ENCODE measurements at regions not wholly inside any gene's neighbourhood (a gene's known extent, or its start where the extent isn't known, plus 50 kb on each side); places are given as distances from the start of the nearest gene placed in this dataset.
"Not testable (repeated sequence)": the region's sequence is repeated elsewhere in the genome, so short reads cannot be mapped to it uniquely, and the experiment has no call there.

DNA sequence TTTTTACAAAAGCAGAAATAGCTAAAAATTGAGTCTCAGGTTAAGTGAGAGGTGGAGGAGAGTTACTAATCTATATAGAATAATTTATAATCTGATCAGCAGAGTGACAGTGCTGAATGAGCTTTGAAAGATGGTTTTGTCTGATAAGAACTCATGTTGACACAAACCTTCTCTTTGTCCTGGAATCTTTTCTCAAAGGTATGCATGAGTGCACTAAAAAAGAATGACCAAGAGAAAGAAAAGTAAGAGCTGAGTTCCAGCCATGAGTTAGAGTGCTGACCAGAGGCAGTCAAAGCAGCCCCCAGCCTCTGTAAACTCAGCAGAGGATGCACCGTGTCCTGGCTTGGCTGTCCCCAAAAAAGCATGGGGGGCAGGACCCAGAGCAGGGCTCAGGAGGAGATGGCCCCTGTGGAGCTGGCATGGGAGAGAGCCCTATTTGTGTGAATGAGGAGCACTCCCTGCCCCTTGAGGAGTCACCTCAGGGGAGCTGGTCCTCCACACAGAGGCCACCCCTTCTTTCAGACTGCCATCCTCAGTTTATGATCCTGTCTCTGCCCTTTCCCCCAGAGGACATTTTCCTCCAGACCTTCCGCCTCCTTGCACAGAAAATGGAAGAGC lies 129.8 kb downstream of the SEC23A start:
- ATAC-seq, result no peak

DNA sequence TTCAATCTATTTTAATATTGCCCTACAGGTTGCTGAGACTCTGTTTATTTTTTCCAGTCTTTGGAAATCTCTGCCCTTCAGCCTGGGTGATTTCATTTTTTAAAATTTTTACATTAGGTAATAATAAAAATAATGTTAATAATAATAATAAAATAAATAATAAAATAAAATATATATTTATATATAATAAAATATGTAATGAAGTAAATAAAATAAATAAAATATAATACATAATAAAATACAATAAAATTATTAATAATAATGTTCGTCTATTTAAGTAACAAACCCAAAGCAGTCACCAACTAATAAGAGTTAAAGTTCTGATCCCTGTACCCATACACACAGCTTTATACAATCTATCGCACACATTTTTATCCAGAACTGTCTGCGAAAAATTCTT lies 130.5 kb downstream of the SEC23A start:
- intact Hi-C loops (cut with DNase I), result no loop called here
- ATAC-seq, result no peak

More for the DNA sequence above, 129.8 kb downstream of the SEC23A start:
- no peak for DNase-seq
- intact Hi-C loops (cut with DNase I), result no loop called here

DNA sequence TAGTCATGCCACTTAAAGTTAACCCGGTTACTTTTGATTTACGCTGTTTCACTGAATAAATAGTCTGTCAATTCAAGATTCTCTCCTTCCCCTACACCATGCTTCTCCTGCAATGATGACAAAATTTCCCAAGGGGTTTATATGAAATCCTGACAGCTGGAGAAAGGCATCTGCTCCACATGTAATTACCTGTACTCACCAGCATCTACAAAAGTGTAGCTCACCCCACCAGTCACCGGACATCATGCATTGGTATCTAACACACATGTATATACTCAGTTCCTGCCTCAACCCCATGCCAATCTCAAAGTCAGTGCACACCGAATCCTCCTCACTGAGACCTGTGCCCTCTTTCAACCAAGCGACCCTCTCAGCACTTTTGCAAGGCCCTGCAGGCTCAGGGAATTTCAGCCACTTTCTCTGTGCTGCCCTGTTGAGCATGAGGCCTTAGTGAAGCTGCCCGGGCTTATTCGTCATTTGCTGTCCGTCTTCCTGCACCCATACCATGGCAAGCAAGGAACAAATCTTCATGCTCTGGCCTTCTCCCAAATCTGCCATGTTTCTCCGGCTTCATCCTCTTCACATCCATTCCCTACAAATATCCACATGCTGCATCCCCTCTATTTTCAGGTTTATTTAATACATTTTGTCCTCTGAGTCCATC lies 131.6 kb downstream of the SEC23A start:
- no peak for DNase-seq
- intact Hi-C loops (cut with DNase I), result no loop called here
- ATAC-seq, result no peak

More for the DNA sequence above, 130.5 kb downstream of the SEC23A start:
- DNase-seq, result no peak

DNA sequence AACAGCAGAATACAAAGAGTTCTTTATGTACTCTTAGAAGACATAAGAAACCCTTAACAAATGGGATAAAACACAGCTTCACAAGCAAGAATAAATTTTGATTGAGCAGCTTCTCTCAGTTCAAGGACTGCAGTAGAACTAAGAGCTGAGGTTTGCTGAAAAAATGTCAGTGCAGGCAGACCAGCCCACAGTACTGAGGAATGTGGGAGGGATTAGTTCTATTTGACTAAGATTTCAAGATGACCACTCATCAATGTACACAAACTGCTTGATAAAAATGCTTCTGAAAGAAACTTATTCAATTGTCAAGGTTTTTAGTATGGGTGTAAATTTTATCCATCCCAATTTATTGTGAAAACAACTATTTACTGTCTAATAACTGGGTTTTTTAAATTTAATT lies 138.4 kb downstream of the SEC23A start:
- DNase-seq, result no peak
- intact Hi-C loops (cut with DNase I), result no loop called here
- peak in 1 of 2 donors; percentile 44 for ATAC-seq

DNA sequence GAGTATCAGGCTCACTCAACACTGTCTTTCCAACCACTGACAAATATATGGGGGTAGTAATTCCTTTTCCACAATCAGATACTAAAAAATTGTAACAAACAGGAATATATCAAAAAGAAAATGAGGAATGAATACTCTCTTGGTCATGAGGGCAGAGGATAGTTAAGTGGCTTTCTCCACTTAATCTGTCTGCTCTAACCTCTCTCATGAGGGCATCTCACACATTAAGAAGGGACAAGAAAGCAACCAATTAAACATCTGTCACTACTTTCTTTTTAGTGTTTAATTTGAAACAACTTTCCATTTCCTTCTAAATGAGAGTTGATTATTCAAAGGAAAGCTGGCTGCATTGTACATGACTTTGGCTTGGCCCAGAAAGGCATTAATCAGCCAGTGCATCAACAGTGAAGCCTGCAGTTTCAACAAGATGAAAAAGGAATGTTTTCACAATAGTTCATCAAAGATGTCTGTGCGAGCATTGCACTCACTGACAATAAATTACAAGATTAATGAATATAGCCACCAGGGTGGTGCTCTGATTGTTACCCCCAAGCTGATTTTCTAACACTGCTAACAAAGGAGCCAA lies 142.0 kb downstream of the SEC23A start:
- intact Hi-C loops (cut with DNase I), result no loop called here
- no peak for DNase-seq
- no peak for ATAC-seq

DNA sequence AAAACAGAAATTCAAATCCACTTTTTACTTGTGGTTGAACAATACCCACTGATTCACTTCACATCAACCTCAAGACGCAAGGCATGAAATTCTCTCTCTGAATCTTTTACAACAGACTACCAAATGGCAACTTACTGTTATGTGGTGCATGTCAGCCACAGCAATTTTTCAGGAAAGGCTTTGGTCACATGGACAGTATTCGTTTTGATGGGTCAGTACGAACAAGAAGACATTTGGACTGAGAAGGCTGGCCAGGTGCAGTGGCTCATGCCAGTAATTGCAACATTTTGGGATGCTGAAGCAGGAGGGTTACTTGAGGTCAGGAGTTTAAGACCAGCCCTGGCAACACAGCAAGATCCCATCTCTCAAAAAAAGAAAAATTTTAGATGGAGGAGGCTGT lies 144.0 kb downstream of the SEC23A start:
- intact Hi-C loops (cut with DNase I), result no loop called here
- ATAC-seq (no peak), DNase-seq (no peak)

DNA sequence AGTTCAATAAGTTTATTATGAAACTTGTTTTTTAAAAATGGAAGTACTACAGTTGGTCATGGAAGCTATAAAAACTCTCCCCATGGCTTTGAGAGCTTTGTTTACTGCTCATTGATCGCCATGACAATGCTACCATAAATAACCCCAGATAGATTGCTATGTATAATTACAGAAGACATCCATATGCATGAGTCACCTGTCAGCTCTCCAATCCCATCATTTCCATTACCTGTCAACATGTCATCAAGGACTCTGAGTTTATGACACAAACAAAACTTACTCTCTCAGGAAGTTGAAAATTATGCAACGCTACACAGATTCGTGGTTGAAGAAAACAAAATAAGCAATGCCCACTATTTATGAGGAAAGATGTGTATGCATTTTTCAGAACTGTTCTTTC lies 144.4 kb downstream of the SEC23A start:
- intact Hi-C loops (cut with DNase I), result no loop called here
- DNase-seq (no peak), ATAC-seq (no peak)

DNA sequence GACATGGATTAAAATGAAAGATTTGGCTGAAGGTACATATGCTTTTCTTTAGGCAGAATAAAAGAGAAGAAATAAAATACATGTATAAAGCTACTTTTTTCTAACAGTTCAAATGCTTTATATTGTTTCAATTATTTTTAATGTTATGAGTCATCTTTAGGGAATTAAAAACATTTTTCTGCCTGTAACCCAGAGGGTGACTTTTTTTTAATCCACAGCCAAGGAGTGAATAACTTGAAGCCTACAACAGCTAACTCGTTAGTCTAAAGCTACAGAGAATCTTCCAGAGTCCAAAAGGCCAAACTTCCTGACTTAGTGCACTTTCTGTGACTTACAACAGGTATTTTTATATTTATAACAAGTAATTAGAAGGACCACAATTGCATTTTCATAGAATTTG lies 151.6 kb downstream of the SEC23A start:
- intact Hi-C loops (cut with DNase I), result no loop called here
- ATAC-seq (peak in 1 of 2 donors; percentile 35), DNase-seq (no peak)

DNA sequence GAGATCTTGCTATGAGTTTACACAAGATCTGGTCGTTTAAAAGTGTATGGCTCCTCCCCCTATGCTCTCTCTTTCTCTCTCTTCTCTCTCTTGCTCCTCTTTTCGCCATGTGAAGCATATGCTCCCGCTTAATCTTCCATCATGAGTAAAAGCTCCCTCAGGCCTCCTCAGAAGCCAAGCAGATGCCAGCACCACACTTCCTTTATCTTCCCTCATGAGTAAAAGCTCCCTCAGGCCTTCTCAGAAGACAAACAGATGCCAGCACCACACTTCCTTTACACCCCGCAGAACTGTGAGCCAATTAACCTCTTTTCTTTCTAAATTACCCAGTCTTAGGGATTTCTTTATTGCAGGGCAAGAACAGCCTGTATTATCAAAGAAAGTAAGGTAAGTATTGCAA lies 152.4 kb downstream of the SEC23A start:
- DNase-seq (no peak), ATAC-seq (no peak)
- intact Hi-C loops (cut with DNase I), result no loop called here

DNA sequence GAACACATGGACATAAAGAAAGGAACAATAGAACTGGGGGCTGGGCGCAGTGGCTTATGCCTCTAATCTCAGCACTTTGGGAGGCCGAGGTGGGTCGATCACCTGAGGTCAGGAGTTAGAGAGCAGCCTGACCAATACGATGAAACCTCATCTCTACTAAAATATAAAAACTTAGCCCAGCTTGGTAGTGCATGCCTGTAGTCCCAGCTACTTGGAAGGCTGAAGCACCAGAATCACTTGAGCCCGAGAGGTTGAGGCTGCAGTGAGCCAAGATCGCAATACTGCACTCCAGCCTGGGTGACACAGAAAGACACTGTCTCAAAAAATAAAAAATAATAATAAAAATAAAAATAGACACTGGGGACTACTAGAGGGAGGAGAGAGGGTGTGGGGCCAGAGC lies 154.5 kb downstream of the SEC23A start:
- ATAC-seq (no peak), DNase-seq (no peak)
- intact Hi-C loops (cut with DNase I), result no loop called here

DNA sequence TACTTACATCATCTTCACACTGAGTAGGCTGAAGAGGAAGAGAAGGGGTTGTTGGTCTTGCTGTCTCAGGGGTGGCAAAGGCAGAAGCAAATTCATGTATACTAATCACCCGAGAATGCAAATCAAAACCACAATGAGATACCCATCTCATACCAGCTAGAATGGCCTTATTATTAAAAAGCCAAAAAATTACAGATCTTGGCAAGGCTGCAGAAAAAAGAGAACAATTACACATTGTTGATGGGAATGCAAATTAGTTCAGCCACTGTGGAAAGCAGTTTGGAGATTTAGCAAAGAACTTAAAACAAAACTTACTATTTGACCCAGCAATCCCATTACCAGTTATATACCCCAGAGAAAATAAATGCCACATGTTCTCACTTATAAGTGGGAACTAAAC lies 154.9 kb downstream of the SEC23A start:
- no peak for DNase-seq
- ATAC-seq, result no peak
- intact Hi-C loops (cut with DNase I), result no loop called here

DNA sequence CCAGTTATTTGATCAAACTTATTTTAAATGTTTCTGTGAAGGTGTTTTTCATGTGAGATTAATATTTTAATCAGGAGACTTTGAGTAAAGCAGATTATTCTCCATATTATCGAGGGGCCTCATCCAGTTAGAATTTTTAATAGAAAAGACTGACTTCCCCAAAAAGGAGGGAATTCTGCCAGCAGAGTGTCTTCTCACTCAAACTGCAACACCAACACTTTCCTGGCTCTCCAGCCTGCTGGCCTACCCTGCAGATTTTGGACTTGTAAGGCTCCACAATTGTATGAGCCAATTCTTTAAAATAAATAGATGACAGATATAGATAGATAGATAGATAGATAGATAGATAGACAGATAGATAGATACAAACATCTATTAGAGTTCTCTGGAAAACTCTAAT lies 155.7 kb downstream of the SEC23A start:
- ATAC-seq (no peak), DNase-seq (no peak)
- intact Hi-C loops (cut with DNase I), result no loop called here

DNA sequence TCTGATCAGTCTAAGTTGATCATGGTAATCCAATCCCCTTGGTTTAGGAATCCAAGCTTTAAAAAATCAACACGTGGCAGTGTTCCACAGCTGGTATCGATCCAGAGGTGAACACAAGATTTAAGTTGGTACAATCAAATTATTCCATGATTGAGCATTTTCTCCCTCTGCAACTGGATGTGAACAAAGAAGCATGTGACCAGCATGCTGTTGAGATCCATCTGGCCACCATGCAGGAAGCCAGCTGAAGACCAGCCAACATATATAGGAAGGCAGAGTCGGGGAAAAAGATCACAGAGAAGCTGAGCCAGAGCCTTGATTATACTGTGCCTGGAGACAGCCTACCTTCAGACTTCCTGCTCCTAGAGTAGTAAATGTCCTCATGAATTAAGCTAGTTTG lies 158.3 kb downstream of the SEC23A start:
- intact Hi-C loops (cut with DNase I), result no loop called here
- DNase-seq, result no peak
- no peak for ATAC-seq

DNA sequence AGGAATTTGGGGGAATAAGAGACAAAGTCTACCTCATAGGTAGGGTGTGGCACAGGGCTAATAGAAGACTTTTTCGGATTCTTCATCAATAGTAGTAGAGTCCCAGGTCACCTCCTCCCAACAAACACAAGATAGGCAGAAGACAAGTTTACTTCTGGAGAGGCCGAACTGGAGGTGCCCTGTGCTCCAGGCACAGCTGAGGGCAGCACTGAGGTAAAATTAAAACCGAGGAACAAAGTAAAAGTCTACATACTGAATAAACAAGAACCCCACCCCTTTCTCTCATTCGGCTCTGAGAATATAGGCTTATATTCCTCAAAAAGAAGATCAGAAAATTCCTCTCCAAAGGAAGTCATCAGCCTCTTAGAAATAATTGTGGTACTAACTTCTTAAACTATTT lies 161.5 kb downstream of the SEC23A start:
- DNase-seq (no peak), ATAC-seq (no peak)
- intact Hi-C loops (cut with DNase I), result no loop called here

DNA sequence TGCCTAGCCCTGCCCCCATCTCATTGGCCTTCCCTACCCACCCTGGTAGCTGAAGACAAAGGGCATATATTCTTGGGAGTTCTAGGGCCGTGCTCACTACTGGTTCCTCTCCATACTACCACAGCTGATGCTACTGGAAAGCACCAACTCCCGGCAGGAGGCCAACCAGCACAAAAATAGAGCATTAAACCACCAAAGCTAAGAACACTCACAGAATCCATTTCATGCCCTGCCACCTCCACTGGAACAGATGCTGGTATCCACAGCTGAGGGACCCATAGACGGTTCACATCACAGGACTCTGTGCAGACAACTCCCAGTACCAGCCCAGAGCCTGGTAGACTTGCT lies 170.4 kb downstream of the SEC23A start:
- ATAC-seq; DNase-seq; intact Hi-C loops (cut with DNase I): not testable (repeated sequence)

DNA sequence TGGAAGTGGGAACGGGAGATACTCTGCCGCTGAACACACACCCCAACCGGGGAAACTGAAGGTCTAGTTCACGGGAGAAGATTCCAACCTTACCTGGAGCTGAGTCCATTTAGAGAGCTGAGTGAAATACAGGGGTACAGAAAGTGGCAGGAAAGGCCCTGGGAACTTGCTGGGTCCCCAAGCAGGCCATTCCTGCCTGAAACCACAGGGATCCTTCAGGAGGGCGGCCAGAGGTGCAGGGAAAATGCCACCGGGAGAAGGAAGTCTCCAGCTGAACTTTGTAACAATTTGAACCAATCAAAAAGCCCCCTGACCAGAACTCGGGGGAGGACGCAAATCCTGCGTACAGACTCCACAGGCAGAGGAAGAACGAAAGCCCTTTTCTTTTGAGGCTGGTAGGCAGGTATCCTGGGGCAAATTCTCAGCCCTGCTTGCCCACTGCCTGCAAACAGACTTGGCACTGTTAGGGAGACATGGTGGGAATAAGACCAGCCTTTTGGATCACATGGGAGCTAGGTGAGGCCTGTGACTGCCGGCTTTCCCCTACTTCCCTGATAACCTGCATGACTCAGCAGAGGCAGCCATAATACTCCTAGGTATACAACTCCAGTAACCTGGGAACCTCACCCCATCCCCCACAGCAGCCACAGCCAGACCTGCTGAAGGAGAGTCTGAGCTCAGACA lies 170.9 kb downstream of the SEC23A start:
- ATAC-seq (no peak), DNase-seq (no peak)
- intact Hi-C loops (cut with DNase I), result no loop called here

DNA sequence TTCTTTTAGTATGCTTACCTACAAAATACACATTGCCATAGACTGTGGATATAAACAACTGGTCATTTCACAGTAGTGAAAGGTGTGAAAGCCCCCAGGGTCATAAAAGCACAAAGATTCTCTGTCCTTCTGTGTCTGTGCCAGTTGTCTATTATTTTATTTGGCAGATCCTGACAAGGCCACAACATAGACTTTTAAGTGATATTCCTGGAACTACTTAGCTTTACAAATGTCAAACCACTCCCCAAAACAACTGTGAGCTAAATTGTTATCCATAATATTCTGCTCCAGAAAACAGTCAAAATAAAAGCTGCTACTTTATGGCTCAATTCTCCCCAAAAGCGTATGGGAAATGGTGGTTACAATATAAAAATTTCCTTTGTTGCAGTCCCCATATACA lies 172.1 kb downstream of the SEC23A start:
- intact Hi-C loops (cut with DNase I), result no loop called here
- no peak for DNase-seq
- no peak for ATAC-seq

DNA sequence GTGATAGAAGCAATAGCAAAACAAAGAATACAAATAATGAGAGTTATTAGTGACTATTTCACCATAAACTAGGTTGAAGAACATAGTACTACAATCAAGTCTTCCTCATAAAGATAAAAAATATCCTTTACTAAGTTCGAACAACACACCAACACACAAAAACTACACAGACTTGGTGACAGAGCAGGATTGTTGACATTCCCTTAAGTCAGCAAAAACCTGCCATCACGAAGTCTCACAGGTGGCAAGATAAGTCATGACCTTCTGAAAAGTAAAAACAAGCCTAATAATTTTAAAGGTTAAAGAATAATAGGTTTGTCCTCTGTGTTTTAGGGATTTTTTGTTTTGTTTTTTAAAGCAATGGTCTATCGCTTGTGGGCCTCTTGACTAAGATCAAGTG lies 173.0 kb downstream of the SEC23A start:
- DNase-seq (no peak), ATAC-seq (no peak)
- intact Hi-C loops (cut with DNase I), result no loop called here

DNA sequence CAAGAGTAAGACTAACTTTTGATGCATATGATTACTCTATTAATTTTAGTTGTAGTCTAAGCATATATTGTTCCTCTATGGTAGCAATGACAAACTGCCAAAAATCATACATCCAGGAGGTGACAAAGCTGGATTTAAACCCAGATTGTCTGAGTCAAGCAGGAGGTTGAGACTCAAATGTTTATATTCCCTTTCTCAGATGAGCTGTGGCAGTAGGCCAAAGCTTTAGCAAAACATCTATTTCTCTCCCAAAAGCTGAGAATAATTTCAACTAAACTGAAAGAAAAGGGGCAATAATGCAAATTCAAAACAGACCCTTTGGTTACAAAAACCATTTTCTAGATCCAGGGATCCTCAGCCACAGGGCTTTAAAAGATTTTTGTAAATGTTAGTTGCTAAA lies 173.6 kb downstream of the SEC23A start:
- ATAC-seq (no peak), DNase-seq (no peak)
- intact Hi-C loops (cut with DNase I), result no loop called here

DNA sequence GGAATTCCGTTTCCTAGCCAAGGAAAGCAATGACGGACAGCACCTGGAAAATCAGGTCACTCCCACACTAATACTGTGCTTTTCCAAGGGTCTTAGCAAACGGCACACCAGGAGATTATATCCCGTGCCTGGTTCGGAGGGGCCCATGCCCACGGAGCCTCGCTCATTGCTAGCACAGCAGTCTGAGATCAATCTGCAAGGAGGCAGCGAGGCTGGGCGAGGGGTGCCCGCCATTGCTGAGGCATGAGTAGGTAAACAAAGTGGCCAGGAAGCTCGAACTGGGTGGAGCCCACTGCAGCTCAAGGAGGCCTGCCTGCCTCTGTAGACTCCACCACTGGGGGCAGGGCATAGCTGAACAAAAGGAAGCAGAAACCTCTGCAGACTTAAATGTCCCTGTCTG lies 181.1 kb downstream of the SEC23A start:
- intact Hi-C loops (cut with DNase I); DNase-seq; ATAC-seq: not testable (repeated sequence)

DNA sequence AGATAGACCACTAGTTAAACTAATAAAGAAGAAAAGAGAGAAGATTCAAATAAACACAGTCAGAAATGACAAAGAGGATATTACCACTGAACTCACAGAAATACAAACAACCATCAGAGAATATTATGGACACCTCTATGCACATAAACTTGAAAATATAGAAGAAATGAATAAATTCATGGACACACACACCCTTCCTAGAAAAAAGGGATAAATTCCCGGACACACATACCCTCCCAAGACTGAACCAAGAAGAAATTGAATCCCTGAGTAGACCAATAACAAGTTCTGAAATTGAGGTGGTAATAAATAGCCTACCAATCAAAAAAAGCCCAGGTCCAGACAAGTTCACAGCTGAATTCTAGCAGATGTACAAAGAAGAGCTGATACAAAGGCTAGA lies 187.9 kb downstream of the SEC23A start:
- intact Hi-C loops (cut with DNase I), result no loop called here
- DNase-seq, result no peak

More for the DNA sequence above, 187.9 kb downstream of the SEC23A start:
- ATAC-seq, result no peak

All from left cardiac atrium (tissue), 4 donors.